HUDEP-2 (cell line): ENCODE measurements at regions not wholly inside any gene's neighbourhood (a gene's known extent, or its start where the extent isn't known, plus 50 kb on each side); places are given as distances from the start of the nearest gene placed in this dataset.
A peak's percentile ranks its signal among the peaks of the same experiment; 100 is the strongest.

Source experiments
- DNase-seq, 76 experiments: peaks; one replicate each; lab custom pipeline; 2025; ENCODE audit not compliant: unreplicated experiment in 76 of 76; lab: John Stamatoyannopoulos, UW

- DNase-seq = no peak
These were observed 337.3 kb upstream of the CBLB start for GRCh38 chr3:106206146-106206545.

DNA sequence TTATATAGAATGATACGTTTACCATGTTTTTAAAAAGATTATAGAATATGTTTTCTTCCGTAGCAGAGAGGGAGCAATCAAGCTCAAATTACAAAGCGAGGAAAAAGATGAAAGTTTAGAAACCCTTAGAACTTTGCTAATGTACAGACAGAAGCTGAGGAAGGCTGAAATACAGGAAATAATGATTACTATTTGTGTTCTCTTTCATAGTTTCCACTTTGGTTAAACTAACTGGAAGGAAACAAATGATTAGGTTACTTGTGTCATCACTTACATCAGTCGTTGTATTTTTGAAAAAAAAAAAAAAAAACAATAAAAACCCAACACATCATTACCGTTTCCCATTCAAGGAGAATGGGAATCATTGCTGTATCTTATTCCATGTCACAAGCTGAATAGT lies 337.8 kb upstream of the CBLB start:
- no peak for DNase-seq

GRCh38 chr3:106208251-106208650 lies 339.4 kb upstream of the CBLB start:
- DNase-seq = no peak

- peak in 1 of 76 experiments; percentile 1 for DNase-seq
These were observed 340.2 kb upstream of the CBLB start for GRCh38 chr3:106208967-106209366.

DNA sequence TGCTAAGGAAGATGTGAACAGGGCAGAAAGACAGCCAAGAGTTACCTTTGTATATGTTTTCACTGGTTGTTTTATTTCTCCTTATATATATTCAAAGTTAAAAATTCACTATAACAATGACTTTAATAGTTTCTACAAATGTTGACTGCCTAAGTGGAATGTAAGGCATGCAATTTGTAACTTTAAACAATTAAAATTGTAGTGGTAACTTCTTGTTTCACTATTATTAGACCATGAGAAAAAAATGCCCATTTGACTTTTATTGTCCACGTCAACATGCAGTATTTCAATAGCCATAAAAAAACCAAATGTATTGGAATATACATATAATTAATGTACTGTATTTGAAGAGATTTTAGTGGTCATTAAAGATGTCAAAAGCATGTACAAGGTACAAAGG lies 340.7 kb upstream of the CBLB start:
- DNase-seq = no peak

DNA sequence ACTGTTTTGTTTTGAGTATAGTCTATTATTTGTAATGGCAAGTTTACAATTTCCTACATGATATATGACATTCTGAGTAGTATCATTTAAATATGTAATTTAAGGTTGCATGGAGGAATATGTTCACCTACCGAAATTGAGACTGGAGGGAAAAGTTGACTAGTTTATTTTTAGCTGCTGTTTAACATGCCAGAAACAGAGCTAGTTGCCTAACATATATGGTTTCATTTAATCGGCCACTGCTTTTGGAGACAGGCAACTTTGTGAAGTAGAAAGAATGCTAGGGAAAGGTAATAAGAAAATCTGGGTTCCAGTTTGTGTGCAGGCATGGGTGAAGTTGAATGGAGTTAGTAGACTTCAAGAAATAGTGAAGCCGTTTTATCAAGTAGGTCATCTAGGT lies 342.1 kb upstream of the CBLB start:
- no peak for DNase-seq

DNA sequence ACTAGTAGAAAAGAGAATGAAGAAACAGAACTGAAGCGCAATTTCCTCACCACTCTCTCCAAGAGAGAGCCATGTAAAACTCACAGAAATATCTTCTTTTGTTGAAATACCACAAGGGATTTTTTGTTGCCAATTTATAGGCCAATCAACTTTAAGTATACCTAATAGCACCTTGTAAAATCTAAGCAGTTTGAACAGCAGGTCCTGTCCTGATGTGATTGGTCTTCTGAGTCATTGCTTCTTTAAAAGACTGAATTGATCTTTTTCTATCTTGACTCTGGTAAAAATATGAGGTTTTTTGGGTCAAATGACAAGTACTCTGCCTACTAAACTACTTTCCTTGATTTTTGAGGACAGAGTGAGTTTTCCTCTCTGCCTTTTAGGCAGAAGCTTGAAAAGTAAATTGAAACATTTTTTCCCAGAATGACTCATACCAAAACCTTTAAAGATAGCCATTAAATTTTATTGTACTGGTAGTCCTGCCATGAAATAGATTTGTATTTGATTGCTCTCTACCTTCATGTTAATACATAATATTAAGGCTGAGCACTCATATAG lies 343.9 kb upstream of the CBLB start:
- no peak for DNase-seq

GRCh38 chr3:106213954-106214353 lies 345.1 kb upstream of the CBLB start:
- no peak for DNase-seq

DNA sequence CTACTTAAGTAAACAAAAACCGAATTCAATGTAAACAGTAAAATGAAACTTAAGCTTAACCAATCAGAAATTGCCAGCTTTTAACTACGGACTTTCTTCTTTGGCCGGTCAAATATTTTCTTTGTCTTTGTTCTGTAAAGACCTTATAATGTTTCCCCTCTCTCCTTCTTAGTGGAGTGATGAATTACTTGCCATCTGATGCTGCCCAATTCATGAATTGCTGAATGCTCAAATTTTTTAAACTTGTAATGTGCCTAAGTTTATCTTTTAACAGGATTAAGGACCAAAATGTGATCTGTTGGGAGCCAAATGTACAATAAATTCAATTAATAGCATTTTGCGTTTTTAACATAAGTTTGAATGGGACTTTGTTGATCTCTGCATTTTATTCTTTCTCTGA lies 345.8 kb upstream of the CBLB start:
- DNase-seq = no peak

GRCh38 chr3:106215047-106215446 lies 346.2 kb upstream of the CBLB start:
- no peak for DNase-seq

- DNase-seq = no peak
These were observed 348.9 kb upstream of the CBLB start for GRCh38 chr3:106217745-106218144.

DNA sequence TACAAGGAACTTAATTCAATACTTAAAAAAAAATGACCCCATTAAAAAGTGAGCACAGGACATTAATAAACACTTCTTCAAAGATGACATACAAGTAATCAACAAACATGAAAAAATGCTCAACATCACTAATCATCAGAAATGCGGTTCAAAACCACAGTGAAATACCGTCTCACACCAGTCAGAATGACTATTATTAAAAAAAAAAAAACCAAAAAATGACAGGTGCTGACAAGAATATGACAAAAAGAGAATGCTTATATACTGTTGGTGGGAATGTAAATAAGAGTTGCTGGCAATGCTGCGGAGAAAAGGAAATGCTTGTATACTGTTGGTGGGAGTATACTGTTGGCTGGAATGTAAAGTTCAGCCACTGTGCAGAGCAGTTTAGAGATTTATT lies 358.3 kb upstream of the CBLB start:
- no peak for DNase-seq

GRCh38 chr3:106228271-106228670 lies 359.5 kb upstream of the CBLB start:
- no peak for DNase-seq

GRCh38 chr3:106229495-106230278 lies 360.9 kb upstream of the CBLB start:
- DNase-seq = no peak

- DNase-seq = no peak
These were observed 362.3 kb upstream of the CBLB start for GRCh38 chr3:106231086-106231485.

GRCh38 chr3:106232956-106233355 lies 364.1 kb upstream of the CBLB start:
- DNase-seq = no peak

DNA sequence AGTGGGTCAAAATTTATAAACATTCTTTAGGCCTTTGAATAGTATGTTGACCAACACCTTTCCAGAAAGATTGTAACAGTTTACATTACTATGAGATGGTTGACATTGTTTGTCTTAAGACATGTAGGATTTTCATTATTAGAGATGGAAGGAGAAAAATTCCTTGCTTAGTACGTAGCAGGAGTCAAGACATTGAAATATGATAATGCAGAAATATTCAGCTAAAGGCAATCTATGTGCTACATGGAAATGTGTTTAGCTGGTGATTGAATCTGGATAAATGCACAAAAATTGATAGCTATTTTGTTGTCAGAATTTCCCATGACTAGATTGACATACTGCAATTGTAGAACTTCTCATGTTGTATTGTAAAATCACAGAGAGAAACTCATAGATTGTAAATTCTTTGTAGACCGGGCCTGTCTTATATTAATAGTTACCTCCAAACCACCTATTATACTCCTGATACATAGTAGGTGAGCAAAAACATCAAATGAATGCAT lies 370.4 kb upstream of the CBLB start:
- no peak for DNase-seq

DNA sequence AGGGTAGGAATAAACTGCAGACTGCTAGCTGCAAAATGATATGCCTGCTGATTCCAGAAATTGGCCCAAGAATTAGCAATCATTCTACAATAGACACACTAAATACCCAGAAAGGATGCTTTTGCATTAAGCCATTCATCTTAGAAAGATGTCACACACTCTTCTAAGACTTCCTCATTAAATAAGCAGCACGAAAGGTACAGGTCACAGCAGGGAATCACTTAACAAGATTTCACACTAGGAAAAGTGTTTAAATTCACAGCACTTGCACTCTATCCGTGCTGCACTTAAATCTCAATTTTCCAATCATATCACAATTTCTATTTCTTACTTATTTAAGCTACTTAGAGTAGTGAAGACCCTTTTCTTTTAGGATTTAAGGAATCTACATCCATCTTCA lies 372.8 kb upstream of the CBLB start:
- no peak for DNase-seq

- DNase-seq = no peak
These were observed 374.0 kb upstream of the CBLB start for GRCh38 chr3:106242781-106243180.

DNA sequence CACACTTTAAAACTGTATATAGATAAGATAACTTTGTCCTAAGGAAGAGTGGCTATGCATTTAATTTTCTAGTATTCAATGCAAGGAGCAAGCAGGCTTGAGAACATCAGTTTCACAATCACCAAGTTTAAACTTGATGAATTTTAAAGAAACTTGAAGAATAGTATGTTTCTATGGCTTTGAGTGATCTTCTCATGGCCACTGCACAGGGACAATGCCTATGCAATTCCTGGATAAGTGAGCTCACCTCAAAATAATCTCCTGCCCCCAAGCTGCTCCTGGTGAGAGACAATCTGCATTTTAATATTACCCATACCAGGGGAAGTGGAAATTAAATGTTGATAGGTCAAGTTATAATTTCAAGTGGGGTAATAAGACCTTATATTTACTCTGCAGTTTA lies 376.6 kb upstream of the CBLB start:
- no peak for DNase-seq

GRCh38 chr3:106247902-106248684 lies 379.3 kb upstream of the CBLB start:
- no peak for DNase-seq

DNA sequence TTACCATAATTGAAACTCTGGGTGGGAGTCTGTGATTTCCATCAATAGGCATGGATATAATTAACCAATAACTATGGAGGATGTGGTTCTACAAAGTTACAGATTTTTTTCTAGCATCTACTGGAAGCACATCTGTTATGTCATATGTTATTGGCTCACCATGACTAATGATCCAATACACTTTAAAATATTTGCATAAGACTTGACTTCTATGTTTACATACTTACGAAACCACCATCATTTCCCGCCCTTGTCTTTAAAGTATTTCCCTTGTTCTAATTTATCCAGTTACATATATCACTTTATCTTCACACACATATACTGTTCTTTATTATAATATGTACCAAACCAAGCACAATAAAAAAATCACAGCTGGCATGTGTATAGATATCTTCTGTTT lies 380.3 kb upstream of the CBLB start:
- DNase-seq = no peak
